Mesendoderm (in vitro differentiated cells): ENCODE measurements at regions not wholly inside any gene's neighbourhood (a gene's known extent, or its start where the extent isn't known, plus 50 kb on each side); places are given as distances from the start of the nearest gene placed in this dataset.

ENCODE experiments used
- DNase-seq: peaks from one replicate; pipeline ENCODE4 v3.0.0; 2013
- H2AK5ac ChIP-seq: 2 replicates; pipeline ENCODE4 v1.6.1; 2013; ENCODE audit warnings: low read length, inconsistent platforms
- H2BK120ac ChIP-seq: 2 replicates; pipeline ENCODE4 v1.6.1; 2013; ENCODE audit warnings: low read depth, mild to moderate bottlenecking, low read length, moderate library complexity, mixed read lengths
- H2BK15ac ChIP-seq: replicated peaks from 2 replicates; pipeline ENCODE4 v1.6.1; 2013; ENCODE audit warnings: low read depth, mild to moderate bottlenecking, moderate library complexity
- H2BK5ac ChIP-seq: 2 replicates; pipeline ENCODE4 v1.6.1; 2013; ENCODE audit warnings: low read length, inconsistent platforms
- H3K18ac ChIP-seq: 2 replicates; pipeline ENCODE4 v1.6.1; 2013; ENCODE audit warnings: mild to moderate bottlenecking, low read length, mixed read lengths
- H3K23ac ChIP-seq: one replicate; pipeline ENCODE4 v1.6.1; 2013; ENCODE audit warnings: low read length
- H3K27ac ChIP-seq: 2 replicates; pipeline ENCODE4 v1.5.1; 2013; ENCODE audit warnings: low read depth, mild to moderate bottlenecking, inconsistent platforms, low read length, moderate library complexity
- H3K27me3 ChIP-seq: 2 replicates; pipeline ENCODE4 v1.6.1; 2013; ENCODE audit warnings: low read length, control low read depth, mild to moderate bottlenecking, inconsistent platforms; ENCODE audit not compliant: insufficient read depth, poor library complexity
- H3K36me3 ChIP-seq: 2 replicates; pipeline ENCODE4 v1.6.1; 2013; ENCODE audit warnings: low read length, inconsistent platforms; ENCODE audit not compliant: control insufficient read depth, insufficient read depth
- H3K4ac ChIP-seq: one replicate; pipeline ENCODE4 v1.6.1; 2013; ENCODE audit warnings: low read depth, mild to moderate bottlenecking, low read length, moderate library complexity
- H3K4me1 ChIP-seq: 2 replicates; pipeline ENCODE4 v1.6.1; 2013; ENCODE audit warnings: low read depth, low read length, inconsistent platforms; ENCODE audit not compliant: control insufficient read depth
- H3K4me2 ChIP-seq: 2 replicates; pipeline ENCODE4 v1.6.1; 2013; ENCODE audit warnings: low read length
- H3K4me3 ChIP-seq: 2 replicates; pipeline ENCODE4 v1.5.1; 2013; ENCODE audit warnings: mild to moderate bottlenecking, low read length
- H3K56ac ChIP-seq: one replicate; pipeline ENCODE4 v1.6.1; 2013; ENCODE audit warnings: low read length
- H3K79me1 ChIP-seq: 2 replicates; pipeline ENCODE4 v1.6.1; 2013; ENCODE audit warnings: low read length, inconsistent platforms
- H3K79me2 ChIP-seq: 2 replicates; pipeline ENCODE4 v1.6.1; 2013; ENCODE audit warnings: mild to moderate bottlenecking, low read length; ENCODE audit not compliant: control insufficient read depth, insufficient read depth
- H3K9ac ChIP-seq: 2 replicates; pipeline ENCODE4 v1.6.1; 2013; ENCODE audit warnings: low read length, inconsistent platforms
- H4K5ac ChIP-seq: one replicate; pipeline ENCODE4 v1.6.1; 2013; ENCODE audit warnings: low read length
- H4K8ac ChIP-seq: one replicate; pipeline ENCODE4 v1.6.1; 2013; ENCODE audit warnings: low read depth, mild to moderate bottlenecking, control low read depth, low read length, moderate library complexity
- WGBS: extraction: QIAGEN DNeasy Blood & Tissue Kit; methylation state at CpG from one replicate; pipeline ENCODE4 v1.1.7; 2013; ENCODE audit warnings: low lambda C conversion rate, missing lambda C conversion rate; ENCODE audit not compliant: insufficient coverage; ENCODE audit errors: extremely low coverage; 5-methylcytosine and 5-hydroxymethylcytosine counted together

DNA sequence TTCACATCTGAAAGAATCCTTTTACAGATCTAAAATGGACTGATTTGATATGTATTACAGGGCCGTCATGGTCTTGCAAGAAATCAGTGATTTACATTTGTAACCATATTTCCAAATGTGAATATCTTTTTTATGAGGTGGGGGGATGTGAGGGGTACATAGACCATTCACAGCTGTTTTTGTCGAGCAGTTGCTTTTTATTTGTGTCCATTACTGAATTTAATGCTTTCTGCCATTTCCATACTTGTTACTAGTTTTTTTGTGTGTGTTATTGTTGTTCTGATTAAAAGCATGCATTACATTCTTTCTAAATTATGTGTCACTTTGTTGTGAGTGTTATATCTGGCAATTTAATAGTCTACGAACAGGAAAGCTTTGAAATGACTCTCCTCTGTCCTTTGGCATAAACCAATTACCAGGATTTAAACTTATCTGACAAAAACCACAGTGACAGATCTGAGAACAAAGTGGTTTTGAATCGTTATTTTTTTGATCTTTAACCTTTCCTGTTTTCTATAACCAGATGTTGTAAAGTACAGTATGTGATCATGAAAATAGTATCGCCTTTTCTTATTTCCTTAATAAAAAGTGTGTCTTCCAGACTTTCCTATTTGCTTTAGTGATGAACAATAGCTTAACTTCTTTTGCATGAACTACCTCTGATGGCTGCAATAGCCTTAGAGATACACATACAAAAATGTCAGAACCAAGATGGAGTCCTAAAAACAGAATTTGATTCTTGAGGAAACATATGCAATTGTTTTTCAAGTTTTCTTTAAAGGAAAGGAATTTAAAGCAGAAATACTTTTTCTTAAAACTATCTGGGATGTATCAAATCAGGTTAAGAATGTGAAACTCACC, 354.2 kb upstream of the ACVR2A start:
- no peaks in the 10 kb centered on the region for H3K79me1 ChIP-seq
- no peak overlapping the region for H2BK120ac ChIP-seq
- no peak overlapping the region for H3K4me2 ChIP-seq
- no peak overlapping the region for H2BK5ac ChIP-seq
- no peak overlapping the region for H4K5ac ChIP-seq
- H3K4me3 ChIP-seq: no peak overlapping the region
- no peak overlapping the region for H3K18ac ChIP-seq
- no peak overlapping the region for H4K8ac ChIP-seq
- H3K36me3 ChIP-seq: no peaks in the 10 kb centered on the region
- no peak overlapping the region for H3K23ac ChIP-seq
- no CpG with 5 or more reads among the region's 5 CpGs for WGBS
- no peak overlapping the region for H3K56ac ChIP-seq
- no peak overlapping the region for H3K9ac ChIP-seq
- no peaks in the 10 kb centered on the region for H3K27me3 ChIP-seq
- no peak overlapping the region for H3K27ac ChIP-seq
- peaks cover 8% of the 10 kb centered on the region for H3K4me1 ChIP-seq
- DNase-seq: peak; percentile 55
- H2AK5ac ChIP-seq: no peak overlapping the region
- H2BK15ac ChIP-seq: no peak overlapping the region
- H3K4ac ChIP-seq: no peak overlapping the region
- no peaks in the 10 kb centered on the region for H3K79me2 ChIP-seq

DNA sequence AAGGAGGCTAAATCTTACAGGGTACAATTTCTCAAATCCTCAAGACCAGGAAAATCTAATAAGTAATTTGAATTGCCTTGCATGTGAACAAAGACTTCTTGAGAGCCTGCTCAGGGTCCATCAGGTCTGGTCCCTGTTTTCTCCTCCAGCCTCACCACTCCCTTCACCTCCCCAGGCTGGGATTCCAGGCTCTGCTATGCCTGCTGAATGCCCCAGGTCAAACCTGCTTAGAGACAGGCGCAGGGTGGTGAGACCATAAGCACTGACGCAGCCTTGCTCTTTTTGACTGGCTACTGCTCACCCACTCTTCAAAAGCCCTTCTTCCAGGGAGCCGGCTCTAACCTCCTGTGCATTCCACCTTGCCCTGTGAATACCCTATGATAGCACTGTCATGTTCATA, 356.4 kb upstream of the ACVR2A start:
- H3K4ac ChIP-seq: peak overlapping the region; percentile 93
- H3K27ac ChIP-seq: peak overlapping the region; percentile 81
- H3K36me3 ChIP-seq: no peaks in the 10 kb centered on the region
- no peak overlapping the region for H4K8ac ChIP-seq
- peak overlapping the region; percentile 100 for H2BK5ac ChIP-seq
- no peaks in the 10 kb centered on the region for H3K27me3 ChIP-seq
- peak overlapping the region; percentile 62 for H2AK5ac ChIP-seq
- no peak overlapping the region for H4K5ac ChIP-seq
- H3K4me2 ChIP-seq: no peak overlapping the region
- H3K79me1 ChIP-seq: no peaks in the 10 kb centered on the region
- no peak overlapping the region for H2BK15ac ChIP-seq
- no peaks in the 10 kb centered on the region for H3K79me2 ChIP-seq
- H3K4me1 ChIP-seq: peaks cover 11% of the 10 kb centered on the region
- peak overlapping the region; percentile 39 for H3K9ac ChIP-seq
- H3K23ac ChIP-seq: peak overlapping the region; percentile 15
- peak; percentile 74 for DNase-seq
- peak overlapping the region; percentile 89 for H3K18ac ChIP-seq
- no peak overlapping the region for H3K4me3 ChIP-seq
- peak overlapping the region; percentile 92 for H2BK120ac ChIP-seq
- peak overlapping the region; percentile 84 for H3K56ac ChIP-seq
- WGBS: no CpG with 5 or more reads among the region's 3 CpGs

DNA sequence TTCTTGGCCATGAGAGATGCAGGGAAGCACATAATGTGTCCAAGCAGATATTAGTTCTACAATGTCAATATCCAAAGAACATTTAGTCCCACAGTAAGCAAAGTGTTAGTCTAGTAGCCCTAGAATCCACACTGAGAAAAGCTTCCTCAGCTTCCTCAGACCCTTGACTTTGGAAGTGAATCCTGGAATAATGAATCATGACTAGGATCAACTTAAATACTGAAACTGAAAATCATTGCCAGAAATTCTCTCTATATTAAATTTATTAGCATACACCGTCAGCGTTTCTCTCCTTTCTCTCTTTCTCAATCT, 356.9 kb upstream of the ACVR2A start:
- Histone ChIP-seq H3K4me3 (no peak overlapping the region), H3K4ac (no peak overlapping the region), H3K36me3 (no peaks in the 10 kb centered on the region), H3K79me1 (no peaks in the 10 kb centered on the region), H3K4me2 (no peak overlapping the region), H3K18ac (peak overlapping the region; percentile 44), H2BK120ac (no peak overlapping the region), H3K4me1 (peaks cover 13% of the 10 kb centered on the region), H2BK15ac (no peak overlapping the region), H3K56ac (peak overlapping the region; percentile 82), H2BK5ac (peak overlapping the region; percentile 98), H3K79me2 (no peaks in the 10 kb centered on the region), H4K5ac (peak overlapping the region; percentile 59), H3K9ac (peak overlapping the region; percentile 49), H2AK5ac (peak overlapping the region; percentile 48), H3K27me3 (no peaks in the 10 kb centered on the region), H3K23ac (no peak overlapping the region), H4K8ac (no peak overlapping the region), H3K27ac (peak overlapping the region; percentile 89)
- WGBS: 100% methylated on average over 2 of the region's 2 CpGs
- no peak for DNase-seq

GRCh38 chr2:147487286-147487977, 357.4 kb upstream of the ACVR2A start:
- peak overlapping the region; percentile 44 for H3K18ac ChIP-seq
- H4K8ac ChIP-seq: no peak overlapping the region
- no peaks in the 10 kb centered on the region for H3K79me1 ChIP-seq
- H2AK5ac ChIP-seq: peak overlapping the region; percentile 48
- peak overlapping the region; percentile 59 for H4K5ac ChIP-seq
- no peak overlapping the region for H3K4me2 ChIP-seq
- no peak overlapping the region for H3K23ac ChIP-seq
- no CpG with 5 or more reads among the region's 3 CpGs for WGBS
- H3K27me3 ChIP-seq: no peaks in the 10 kb centered on the region
- peak overlapping the region; percentile 49 for H3K9ac ChIP-seq
- peaks cover 13% of the 10 kb centered on the region for H3K4me1 ChIP-seq
- no peak overlapping the region for H2BK120ac ChIP-seq
- no peak overlapping the region for H2BK15ac ChIP-seq
- H3K27ac ChIP-seq: peak overlapping the region; percentile 89
- H3K4ac ChIP-seq: no peak overlapping the region
- peak; percentile 96 for DNase-seq
- no peaks in the 10 kb centered on the region for H3K36me3 ChIP-seq
- no peaks in the 10 kb centered on the region for H3K79me2 ChIP-seq
- H3K56ac ChIP-seq: peak overlapping the region; percentile 82
- H3K4me3 ChIP-seq: no peak overlapping the region
- peak overlapping the region; percentile 98 for H2BK5ac ChIP-seq

DNA sequence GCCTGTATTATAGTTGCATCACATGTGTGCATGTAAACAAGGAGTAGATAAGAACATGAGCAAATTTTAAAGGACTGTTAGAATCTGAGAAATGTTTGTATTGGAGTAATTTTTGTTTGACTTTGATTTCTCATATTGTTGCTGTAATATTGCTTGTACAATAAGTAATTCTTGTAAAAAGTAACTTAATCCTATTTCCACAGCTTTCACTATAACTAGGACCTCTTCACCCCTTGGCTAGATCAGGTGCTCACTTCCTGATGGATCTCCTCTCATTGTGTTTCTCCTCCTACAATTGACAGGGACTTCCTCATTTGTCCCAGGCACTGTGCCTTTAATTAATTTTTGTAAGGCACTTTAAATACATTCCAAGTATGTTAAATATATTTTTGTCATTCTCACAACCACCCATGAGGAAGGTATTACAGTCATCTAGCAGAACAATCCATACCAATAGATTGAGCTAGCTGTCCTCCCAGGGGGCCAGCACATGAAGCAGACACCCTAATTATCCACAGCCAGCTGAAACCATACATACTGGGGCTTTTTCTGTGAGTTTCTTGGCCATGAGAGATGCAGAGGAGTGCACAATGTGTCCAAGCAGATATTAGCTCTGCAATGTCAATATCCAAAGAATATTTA, 359.5 kb upstream of the ACVR2A start:
- Histone ChIP-seq H3K36me3 (no peaks in the 10 kb centered on the region), H3K4ac (peak overlapping the region; percentile 16), H3K27me3 (no peaks in the 10 kb centered on the region), H3K4me1 (peaks cover 26% of the 10 kb centered on the region), H4K8ac (no peak overlapping the region), H2BK5ac (peak overlapping the region; percentile 31), H2BK120ac (no peak overlapping the region), H3K27ac (peak overlapping the region; percentile 17), H3K56ac (peak overlapping the region; percentile 79), H3K9ac (no peak overlapping the region), H2BK15ac (no peak overlapping the region), H3K4me3 (no peak overlapping the region), H4K5ac (peak overlapping the region; percentile 41), H3K79me1 (no peaks in the 10 kb centered on the region), H3K18ac (no peak overlapping the region), H3K4me2 (no peak overlapping the region), H2AK5ac (peak overlapping the region; percentile 86), H3K23ac (no peak overlapping the region), H3K79me2 (no peaks in the 10 kb centered on the region)
- DNase-seq: no peak
